GM19455 (cell line): ENCODE measurements at regions not wholly inside any gene's neighbourhood (a gene's known extent, or its start where the extent isn't known, plus 50 kb on each side); places are given as distances from the start of the nearest gene placed in this dataset.
"Not testable (repeated sequence)": the region's sequence is repeated elsewhere in the genome, so short reads cannot be mapped to it uniquely, and the experiment has no call there.

ENCODE experiments used
- ATAC-seq: cut with Tn5 transposase; IDR thresholded peaks from one replicate; pipeline ENCODE4 v1.9.1; 2021; ENCODE audit not compliant: unreplicated experiment

GRCh38 chr16:85504242-85504641 lies 108.9 kb upstream of the GSE1 start:
- ATAC-seq: no peak

- no peak for ATAC-seq
These were observed 107.1 kb upstream of the GSE1 start for GRCh38 chr16:85505794-85506634.

GRCh38 chr16:85506635-85506911 lies 106.5 kb upstream of the GSE1 start:
- no peak for ATAC-seq

- ATAC-seq: no peak
These were observed 105.8 kb upstream of the GSE1 start for GRCh38 chr16:85507342-85507741.

- no peak for ATAC-seq
These were observed 104.7 kb upstream of the GSE1 start for GRCh38 chr16:85508388-85508787.

- ATAC-seq: no peak
These were observed 104.1 kb upstream of the GSE1 start for GRCh38 chr16:85508993-85509392.

GRCh38 chr16:85510041-85510659 lies 103.0 kb upstream of the GSE1 start:
- no peak for ATAC-seq

GRCh38 chr16:85511938-85512807 lies 100.9 kb upstream of the GSE1 start:
- no peak for ATAC-seq

- ATAC-seq: no peak
These were observed 100.4 kb upstream of the GSE1 start for GRCh38 chr16:85512808-85513115.

- no peak for ATAC-seq
These were observed 99.9 kb upstream of the GSE1 start for GRCh38 chr16:85513180-85513579.

GRCh38 chr16:85513649-85514048 lies 99.5 kb upstream of the GSE1 start:
- ATAC-seq: no peak

- no peak for ATAC-seq
These were observed 98.9 kb upstream of the GSE1 start for GRCh38 chr16:85514295-85514597.

- no peak for ATAC-seq
These were observed 98.4 kb upstream of the GSE1 start for GRCh38 chr16:85514598-85515318.

GRCh38 chr16:85515319-85515745 lies 97.8 kb upstream of the GSE1 start:
- ATAC-seq: no peak

GRCh38 chr16:85515830-85516397 lies 97.2 kb upstream of the GSE1 start:
- ATAC-seq: no peak

- ATAC-seq: no peak
These were observed 96.0 kb upstream of the GSE1 start for GRCh38 chr16:85517154-85517553.

- no peak for ATAC-seq
These were observed 95.5 kb upstream of the GSE1 start for GRCh38 chr16:85517563-85518179.

- no peak for ATAC-seq
These were observed 94.6 kb upstream of the GSE1 start for GRCh38 chr16:85518398-85519049.

GRCh38 chr16:85519050-85519440 lies 94.1 kb upstream of the GSE1 start:
- not testable (repeated sequence) for ATAC-seq

GRCh38 chr16:85519540-85520231 lies 93.4 kb upstream of the GSE1 start:
- ATAC-seq: no peak
